CD14-positive monocyte (primary cell): ENCODE measurements at regions not wholly inside any gene's neighbourhood (a gene's known extent, or its start where the extent isn't known, plus 50 kb on each side); places are given as distances from the start of the nearest gene placed in this dataset.

ENCODE experiments used
- DNase-seq, 3 donors: peaks; one replicate each; pipeline ENCODE4 v3.0.0-alpha.2; 2011 to 2022
- H2AFZ ChIP-seq: 2 replicates; pipeline ENCODE4 v1.6.0; 2012; ENCODE audit warnings: mild to moderate bottlenecking, low read depth, low read length, inconsistent platforms; ENCODE audit not compliant: insufficient read depth, poor library complexity, severe bottlenecking
- H3K27ac ChIP-seq, 2 donors: 1 replicate in 1 of 2; 2 replicates in 1 of 2; pipeline ENCODE4 v1.5.1; 2012 to 2013; ENCODE audit warnings: low read length in 2 of 2, control low read depth in 1 of 2, inconsistent platforms in 1 of 2, low read depth in 1 of 2, mild to moderate bottlenecking in 1 of 2
- H3K27me3 ChIP-seq, 2 donors: one replicate each; pipeline versions ENCODE4 v1.6.0 to v1.6.1; 2011 to 2013; ENCODE audit warnings: low read length in 2 of 2; ENCODE audit not compliant: control insufficient read depth in 2 of 2, insufficient read depth in 2 of 2
- H3K36me3 ChIP-seq, 2 donors: replicated peaks in 1 of 2; 1 replicate in 1 of 2; 2 replicates in 1 of 2; pipeline versions ENCODE4 v1.5.1 to v1.6.1; 2012 to 2013; ENCODE audit warnings: low read length in 2 of 2, control low read depth in 1 of 2, inconsistent platforms in 1 of 2, mild to moderate bottlenecking in 1 of 2; ENCODE audit not compliant: insufficient read depth in 2 of 2, control insufficient read depth in 1 of 2
- H3K4me1 ChIP-seq, 2 donors: 1 replicate in 1 of 2; 2 replicates in 1 of 2; pipeline versions ENCODE4 v1.5.1 to v1.6.1; 2012 to 2013; ENCODE audit warnings: low read length in 2 of 2, control low read depth in 1 of 2, inconsistent platforms in 1 of 2, mild to moderate bottlenecking in 1 of 2, moderate library complexity in 1 of 2; ENCODE audit not compliant: insufficient read depth in 2 of 2, control insufficient read depth in 1 of 2
- H3K4me2 ChIP-seq: replicated peaks from 2 replicates; pipeline ENCODE3; 2012; ENCODE audit warnings: low read length, moderate library complexity, mild to moderate bottlenecking; ENCODE audit not compliant: poor library complexity, severe bottlenecking; ENCODE audit errors: extremely low read depth
- H3K4me3 ChIP-seq, 3 experiments: fragments of 200-600 bp in 1 of 3; sonication (generic) in 1 of 3; replicated peaks in 1 of 3; 1 replicate in 2 of 3; 2 replicates in 1 of 3; pipeline ENCODE4 v1.5.1; 2011 to 2013; ENCODE audit warnings: low read length in 3 of 3, mild to moderate bottlenecking in 3 of 3, control low read depth in 2 of 3, low read depth in 2 of 3, inconsistent platforms in 1 of 3, moderate library complexity in 1 of 3
- H3K79me2 ChIP-seq: 2 replicates; pipeline ENCODE4 v1.6.0; 2012; ENCODE audit warnings: mild to moderate bottlenecking, control low read depth, inconsistent platforms, low read length, moderate library complexity; ENCODE audit not compliant: insufficient read depth
- H3K9ac ChIP-seq: 2 replicates; pipeline ENCODE4 v1.6.0; 2017; ENCODE audit warnings: low read length, mild to moderate bottlenecking; ENCODE audit not compliant: insufficient read depth, poor library complexity, severe bottlenecking
- H3K9me3 ChIP-seq, 2 donors: replicated peaks in 1 of 2; 1 replicate in 1 of 2; 2 replicates in 1 of 2; pipeline versions ENCODE4 v1.5.1 to v1.6.1; 2012 to 2013; ENCODE audit warnings: low read length in 2 of 2, control low read depth in 1 of 2; ENCODE audit not compliant: control insufficient read depth in 1 of 2, insufficient read depth in 1 of 2
- H4K20me1 ChIP-seq: 2 replicates; pipeline ENCODE4 v1.6.0; 2012; ENCODE audit warnings: mild to moderate bottlenecking, low read length, control low read depth, moderate library complexity; ENCODE audit not compliant: insufficient read depth
- H3K27ac Mint-ChIP-seq, 7 donors: one replicate each; pipeline ENCODE4 v1.8.0; 2020; ENCODE audit warnings: mild to moderate bottlenecking in 7 of 7, mixed read lengths in 7 of 7, moderate library complexity in 6 of 7, inconsistent platforms in 2 of 7
- H3K27me3 Mint-ChIP-seq, 3 donors: one replicate each; pipeline ENCODE4 v1.8.0; 2021 to 2022; ENCODE audit warnings: low read depth in 3 of 3, mild to moderate bottlenecking in 3 of 3, mixed read lengths in 3 of 3, moderate library complexity in 3 of 3, inconsistent platforms in 1 of 3
- H3K36me3 Mint-ChIP-seq, 2 donors: one replicate each; pipeline ENCODE4 v1.8.0; 2020; ENCODE audit warnings: mixed read lengths in 2 of 2, inconsistent platforms in 1 of 2, mild to moderate bottlenecking in 1 of 2
- H3K4me1 Mint-ChIP-seq: one replicate; pipeline ENCODE4 v1.8.0; 2020; ENCODE audit warnings: mild to moderate bottlenecking, mixed read lengths
- H3K4me3 Mint-ChIP-seq, 2 donors: one replicate each; pipeline ENCODE4 v1.8.0; 2020; ENCODE audit warnings: mild to moderate bottlenecking in 2 of 2, mixed read lengths in 2 of 2, moderate library complexity in 1 of 2
- H3K9me3 Mint-ChIP-seq, 7 donors: one replicate each; pipeline ENCODE4 v1.8.0; 2020 to 2022; ENCODE audit warnings: mixed read lengths in 7 of 7, mild to moderate bottlenecking in 6 of 7, moderate library complexity in 6 of 7, inconsistent platforms in 2 of 7
- WGBS: methylation state at CpG from one replicate; pipeline ENCODE4 v1.1.5; 2013; ENCODE audit warnings: missing lambda C conversion rate; ENCODE audit not compliant: insufficient coverage; 5-methylcytosine and 5-hydroxymethylcytosine counted together
- intact Hi-C, 2 donors: fragments of 100-400 bp; cut with micrococcal nuclease; formaldehyde crosslinking; loops; one replicate each; pipeline versions ENCODE4 v1.15.0 to v1.15.1; 2023
- TF ChIP-seq, protein P1 (sequence below): fragments of 200-600 bp; IDR thresholded peaks from one replicate; pipeline ENCODE4 v1.8.0; 2022; ENCODE audit warnings: antibody characterized with exemption, mild to moderate bottlenecking

- Mint-ChIP-seq H3K27ac (no peak overlapping the region), H3K27me3 (peaks cover 0 to 4% (median 2%) of the 10 kb centered on the region in 3 donors), H3K4me1 (no peaks in the 10 kb centered on the region), H3K4me3 (no peak overlapping the region), H3K9me3 (peaks cover 39 to 61% (median 48%) of the 10 kb centered on the region in 7 donors), H3K36me3 (peaks cover 33 to 50% of the 10 kb centered on the region in 2 donors)
- intact Hi-C loops: no loop called here
- Histone ChIP-seq H4K20me1 (no peaks in the 10 kb centered on the region), H3K4me2 (no peak overlapping the region), H3K9me3 (peaks cover 28 to 61% of the 10 kb centered on the region in 2 donors), H2AFZ (no peak overlapping the region), H3K4me1 (no peaks in the 10 kb centered on the region), H3K79me2 (no peaks in the 10 kb centered on the region), H3K9ac (no peak overlapping the region), H3K27ac (no peak overlapping the region), H3K36me3 (peaks cover 0 to 29% of the 10 kb centered on the region in 2 donors), H3K27me3 (no peaks in the 10 kb centered on the region), H3K4me3 (no peak overlapping the region)
- TF ChIP-seq, protein P1, sequence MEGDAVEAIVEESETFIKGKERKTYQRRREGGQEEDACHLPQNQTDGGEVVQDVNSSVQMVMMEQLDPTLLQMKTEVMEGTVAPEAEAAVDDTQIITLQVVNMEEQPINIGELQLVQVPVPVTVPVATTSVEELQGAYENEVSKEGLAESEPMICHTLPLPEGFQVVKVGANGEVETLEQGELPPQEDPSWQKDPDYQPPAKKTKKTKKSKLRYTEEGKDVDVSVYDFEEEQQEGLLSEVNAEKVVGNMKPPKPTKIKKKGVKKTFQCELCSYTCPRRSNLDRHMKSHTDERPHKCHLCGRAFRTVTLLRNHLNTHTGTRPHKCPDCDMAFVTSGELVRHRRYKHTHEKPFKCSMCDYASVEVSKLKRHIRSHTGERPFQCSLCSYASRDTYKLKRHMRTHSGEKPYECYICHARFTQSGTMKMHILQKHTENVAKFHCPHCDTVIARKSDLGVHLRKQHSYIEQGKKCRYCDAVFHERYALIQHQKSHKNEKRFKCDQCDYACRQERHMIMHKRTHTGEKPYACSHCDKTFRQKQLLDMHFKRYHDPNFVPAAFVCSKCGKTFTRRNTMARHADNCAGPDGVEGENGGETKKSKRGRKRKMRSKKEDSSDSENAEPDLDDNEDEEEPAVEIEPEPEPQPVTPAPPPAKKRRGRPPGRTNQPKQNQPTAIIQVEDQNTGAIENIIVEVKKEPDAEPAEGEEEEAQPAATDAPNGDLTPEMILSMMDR: no peak
- 96% methylated on average over 14 of the region's 14 CpGs for WGBS
- DNase-seq: no peak
Measured at GRCh38 chr22:49608660-49609059, 219.0 kb downstream of the BRD1 start.

DNA sequence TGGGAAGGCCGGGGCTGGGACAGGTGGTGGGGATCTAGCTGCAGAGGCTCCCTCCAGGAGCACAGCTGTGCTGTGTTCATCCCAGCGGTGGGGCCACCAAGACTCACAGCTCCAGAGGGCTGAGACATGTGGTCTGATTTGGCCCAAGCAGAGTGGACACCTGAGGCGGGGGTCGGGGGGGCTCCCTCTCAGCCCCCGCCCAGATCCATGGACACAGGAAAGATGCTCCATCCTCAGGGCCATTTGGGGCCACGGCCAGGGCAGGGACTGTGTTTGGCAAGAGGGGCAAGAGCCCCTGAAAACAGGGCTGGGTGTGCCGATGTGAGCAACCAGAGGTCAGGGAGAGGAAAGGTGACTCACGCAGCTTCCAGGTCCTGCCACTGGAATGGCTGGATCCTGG lies 219.4 kb downstream of the BRD1 start:
- Histone ChIP-seq H3K9me3 (peaks cover 24 to 57% of the 10 kb centered on the region in 2 donors), H4K20me1 (no peaks in the 10 kb centered on the region), H3K27me3 (no peaks in the 10 kb centered on the region), H3K4me1 (no peaks in the 10 kb centered on the region), H3K79me2 (no peaks in the 10 kb centered on the region), H3K9ac (no peak overlapping the region), H3K4me2 (no peak overlapping the region), H3K4me3 (no peak overlapping the region), H3K36me3 (peaks cover 0 to 29% of the 10 kb centered on the region in 2 donors), H2AFZ (no peak overlapping the region), H3K27ac (no peak overlapping the region)
- Mint-ChIP-seq H3K36me3 (peaks cover 34 to 51% of the 10 kb centered on the region in 2 donors), H3K27ac (no peak overlapping the region), H3K4me3 (no peak overlapping the region), H3K27me3 (peaks cover 0 to 2% (median 1%) of the 10 kb centered on the region in 3 donors), H3K4me1 (no peaks in the 10 kb centered on the region), H3K9me3 (peaks cover 35 to 58% (median 47%) of the 10 kb centered on the region in 7 donors)
- no peak for DNase-seq
- WGBS: 99% methylated on average over 7 of the region's 8 CpGs
- intact Hi-C loops: no loop called here
- TF ChIP-seq, protein P1: no peak
